PC-9 (cell line): ENCODE measurements at regions not wholly inside any gene's neighbourhood (a gene's known extent, or its start where the extent isn't known, plus 50 kb on each side); places are given as distances from the start of the nearest gene placed in this dataset.

Source experiments
- BruUV-seq: library from RNA; stranded (reverse); fragments of 400-500 nt; replicated peaks from 2 replicates; lab custom pipeline; 2021; lab: Mats Ljungman, UMichigan
- CTCF ChIA-PET: fragments of 300-600 bp; sonication (Branson Sonifier 250); formaldehyde crosslinking; loops from one replicate; lab custom pipeline; 2022; ENCODE audit warnings: antibody characterized with exemption; lab: Charles Lee
- POLR2A ChIA-PET: fragments of 300-600 bp; sonication (Branson Sonifier 250); formaldehyde crosslinking; loops from one replicate; lab custom pipeline; 2022; ENCODE audit warnings: antibody characterized with exemption; ENCODE audit not compliant: unreplicated experiment; lab: Charles Lee
- DNase-seq, 2 experiments: peaks; one replicate each; pipeline versions ENCODE4 v3.0.0 to v3.0.0-alpha.2; 2015 to 2022; ENCODE audit warnings: mixed read lengths in 1 of 2
- H2AFZ ChIP-seq: fragments of 200-600 bp; sonication (generic); 2 replicates; pipeline ENCODE4 v1.8.1; 2017; ENCODE audit warnings: antibody characterized with exemption
- H3F3A ChIP-seq: fragments of 200-600 bp; sonication (generic); 2 replicates; pipeline ENCODE4 v1.8.1; 2017; ENCODE audit warnings: antibody characterized with exemption, mild to moderate bottlenecking, low read depth; ENCODE audit not compliant: insufficient read depth
- H3K27ac ChIP-seq: fragments of 200-600 bp; sonication (generic); 2 replicates; pipeline ENCODE4 v1.6.1; 2016; ENCODE audit warnings: mixed run types
- H3K27me3 ChIP-seq: fragments of 200-600 bp; sonication (generic); 2 replicates; pipeline ENCODE4 v1.6.1; 2016; ENCODE audit warnings: low read depth, mixed run types; ENCODE audit not compliant: insufficient read depth
- H3K36me3 ChIP-seq: fragments of 200-600 bp; sonication (generic); 2 replicates; pipeline ENCODE4 v1.6.1; 2016; ENCODE audit warnings: low read depth, mixed run types
- H3K4me1 ChIP-seq: fragments of 200-600 bp; sonication (generic); replicated peaks from 2 replicates; pipeline ENCODE4 v1.6.1; 2016; ENCODE audit warnings: mixed run types; ENCODE audit not compliant: insufficient read depth
- H3K4me2 ChIP-seq: fragments of 200-600 bp; sonication (generic); 2 replicates; pipeline ENCODE4 v1.6.1; 2017; ENCODE audit warnings: mixed run types
- H3K4me3 ChIP-seq: fragments of 200-600 bp; sonication (generic); 2 replicates; pipeline ENCODE4 v1.6.1; 2016; ENCODE audit warnings: mixed run types
- H3K79me2 ChIP-seq: fragments of 200-600 bp; sonication (generic); 2 replicates; pipeline ENCODE4 v1.6.1; 2017; ENCODE audit warnings: low read depth, mixed run types
- H3K9me2 ChIP-seq: fragments of 200-600 bp; sonication (generic); 2 replicates; pipeline ENCODE4 v1.8.1; 2017; ENCODE audit warnings: mild to moderate bottlenecking; ENCODE audit not compliant: insufficient read depth
- H3K9me3 ChIP-seq: fragments of 200-600 bp; sonication (generic); 2 replicates; pipeline ENCODE4 v1.8.1; 2016; ENCODE audit warnings: low read depth; ENCODE audit not compliant: insufficient read depth
- H4K20me1 ChIP-seq: fragments of 200-600 bp; sonication (generic); 2 replicates; pipeline ENCODE4 v1.8.1; 2017; ENCODE audit not compliant: insufficient read depth
- EZH2 ChIP-seq: fragments of 200-600 bp; sonication (generic); IDR thresholded peaks from 2 replicates; pipeline ENCODE4 v1.8.0; 2017; ENCODE audit warnings: antibody characterized with exemption, low read depth
- intact Hi-C: fragments of 100-400 bp; cut with micrococcal nuclease; formaldehyde crosslinking; loops from one replicate; pipeline ENCODE4 v1.10.0; 2022; ENCODE audit not compliant: unreplicated experiment
- TF ChIP-seq, protein P1 (sequence below): fragments of 200-600 bp; sonication (generic); conservative IDR thresholded peaks from 2 replicates; pipeline ENCODE4 v1.6.1; 2017; ENCODE audit warnings: mixed run types, antibody characterized with exemption, mild to moderate bottlenecking, moderate library complexity

DNA sequence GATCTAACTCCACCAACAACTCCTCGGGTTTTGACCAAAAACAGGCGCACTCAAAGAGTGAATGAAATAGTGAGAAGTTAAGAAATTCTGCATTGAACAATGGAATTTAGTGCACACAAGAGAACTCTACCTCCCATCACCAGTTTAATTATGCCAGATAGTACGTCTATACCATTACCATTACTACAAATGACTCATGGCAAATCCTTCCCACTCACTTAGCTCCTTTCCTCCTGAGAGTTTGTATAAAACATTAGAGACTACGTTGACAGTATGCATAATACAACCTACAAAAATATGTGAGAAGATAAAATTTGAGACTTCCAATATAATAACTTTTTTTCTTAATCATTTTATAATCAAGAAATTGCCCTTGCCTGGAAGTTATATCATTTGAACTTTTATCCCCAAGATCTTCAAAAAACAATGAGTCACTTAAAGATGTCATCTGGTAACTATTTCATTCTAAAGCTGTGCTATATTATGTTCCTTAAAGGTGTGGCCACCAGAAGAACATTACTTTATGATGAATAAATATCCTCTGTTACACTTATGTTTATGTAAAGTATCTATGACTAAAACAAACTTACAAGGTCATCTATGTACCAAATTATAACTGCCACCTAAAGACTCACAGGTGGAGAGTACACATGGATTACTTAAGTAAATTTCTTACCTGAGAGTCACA, 297.9 kb upstream of the PTGER4 start:
- H3K4me1 ChIP-seq: peaks cover 62% of the 10 kb centered on the region
- BruUV-seq: no TSS peak
- no peaks in the 10 kb centered on the region for H4K20me1 ChIP-seq
- no peak overlapping the region for H2AFZ ChIP-seq
- peak overlapping the region; percentile 52 for H3K4me2 ChIP-seq
- no peaks in the 10 kb centered on the region for H3K9me2 ChIP-seq
- CTCF ChIA-PET: interaction anchor here (1.0 kb wide), 1 partner anchor 55 kb away, joined by 3 read pairs; no protein-coding TSS in a partner anchor
- peaks cover 49% of the 10 kb centered on the region for H3F3A ChIP-seq
- TF ChIP-seq, protein P1, sequence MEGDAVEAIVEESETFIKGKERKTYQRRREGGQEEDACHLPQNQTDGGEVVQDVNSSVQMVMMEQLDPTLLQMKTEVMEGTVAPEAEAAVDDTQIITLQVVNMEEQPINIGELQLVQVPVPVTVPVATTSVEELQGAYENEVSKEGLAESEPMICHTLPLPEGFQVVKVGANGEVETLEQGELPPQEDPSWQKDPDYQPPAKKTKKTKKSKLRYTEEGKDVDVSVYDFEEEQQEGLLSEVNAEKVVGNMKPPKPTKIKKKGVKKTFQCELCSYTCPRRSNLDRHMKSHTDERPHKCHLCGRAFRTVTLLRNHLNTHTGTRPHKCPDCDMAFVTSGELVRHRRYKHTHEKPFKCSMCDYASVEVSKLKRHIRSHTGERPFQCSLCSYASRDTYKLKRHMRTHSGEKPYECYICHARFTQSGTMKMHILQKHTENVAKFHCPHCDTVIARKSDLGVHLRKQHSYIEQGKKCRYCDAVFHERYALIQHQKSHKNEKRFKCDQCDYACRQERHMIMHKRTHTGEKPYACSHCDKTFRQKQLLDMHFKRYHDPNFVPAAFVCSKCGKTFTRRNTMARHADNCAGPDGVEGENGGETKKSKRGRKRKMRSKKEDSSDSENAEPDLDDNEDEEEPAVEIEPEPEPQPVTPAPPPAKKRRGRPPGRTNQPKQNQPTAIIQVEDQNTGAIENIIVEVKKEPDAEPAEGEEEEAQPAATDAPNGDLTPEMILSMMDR: no peak
- TF ChIP-seq EZH2: no peak
- no peaks in the 10 kb centered on the region for H3K79me2 ChIP-seq
- DNase-seq: peak in 1 of 2 experiments; percentile 100
- no peaks in the 10 kb centered on the region for H3K27me3 ChIP-seq
- intact Hi-C loops: loop anchor here (2.0 to 10.0 kb wide), 4 partner anchors 373 to 1537 kb away; partner anchors contain the start of genes OSMR and TTC33
- H3K9me3 ChIP-seq: peaks cover 8% of the 10 kb centered on the region; the same call in 1 of the 2 replicates
- peak overlapping the region; percentile 91 for H3K27ac ChIP-seq
- no peaks in the 10 kb centered on the region for H3K36me3 ChIP-seq
- POLR2A ChIA-PET: interaction anchor here (0.6 to 0.7 kb wide), 2 partner anchors 131 to 296 kb away, joined by 7 to 9 read pairs; no protein-coding TSS in a partner anchor
- no peak overlapping the region for H3K4me3 ChIP-seq

DNA sequence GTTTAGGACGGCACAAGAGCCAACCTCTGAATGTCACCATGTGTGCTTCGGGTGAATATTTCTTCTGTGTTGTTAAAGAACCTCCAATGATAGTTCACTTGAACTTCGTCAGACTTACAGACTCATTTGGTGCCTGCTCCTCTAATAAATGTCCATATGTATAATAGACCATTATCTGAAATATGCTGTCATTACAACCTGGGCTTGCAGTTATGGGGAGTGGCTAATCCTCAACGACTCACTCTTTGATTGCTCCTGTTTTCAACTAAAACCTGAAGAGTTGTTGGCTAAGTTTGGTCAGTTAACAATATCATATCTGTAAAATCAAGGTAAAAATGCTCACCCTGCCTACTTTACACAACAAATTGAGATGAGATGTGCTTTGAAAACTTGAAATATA, 298.7 kb upstream of the PTGER4 start:
- ChIA-PET CTCF (interaction anchor here (0.6 to 1.0 kb wide), 2 partner anchors 56 to 782 kb away, joined by 3 read pairs; no protein-coding TSS in a partner anchor), POLR2A (no interaction called here)
- Histone ChIP-seq H3K4me3 (no peak overlapping the region), H3K36me3 (no peaks in the 10 kb centered on the region), H3K27me3 (no peaks in the 10 kb centered on the region), H2AFZ (no peak overlapping the region), H3K9me3 (peaks cover 8% of the 10 kb centered on the region; the same call in 1 of the 2 replicates), H3K79me2 (no peaks in the 10 kb centered on the region), H3F3A (peaks cover 45% of the 10 kb centered on the region), H3K27ac (peak overlapping the region; percentile 91), H3K4me1 (peaks cover 54% of the 10 kb centered on the region), H3K9me2 (no peaks in the 10 kb centered on the region), H4K20me1 (no peaks in the 10 kb centered on the region), H3K4me2 (no peak overlapping the region; the same call in 1 of the 2 replicates)
- no TSS peak for BruUV-seq
- intact Hi-C loops: loop anchor here (10.0 kb wide), 3 partner anchors 494 to 1536 kb away; partner anchors contain the start of gene OSMR
- TF ChIP-seq EZH2: no peak
- TF ChIP-seq, protein P1: no peak
- no peak for DNase-seq

DNA sequence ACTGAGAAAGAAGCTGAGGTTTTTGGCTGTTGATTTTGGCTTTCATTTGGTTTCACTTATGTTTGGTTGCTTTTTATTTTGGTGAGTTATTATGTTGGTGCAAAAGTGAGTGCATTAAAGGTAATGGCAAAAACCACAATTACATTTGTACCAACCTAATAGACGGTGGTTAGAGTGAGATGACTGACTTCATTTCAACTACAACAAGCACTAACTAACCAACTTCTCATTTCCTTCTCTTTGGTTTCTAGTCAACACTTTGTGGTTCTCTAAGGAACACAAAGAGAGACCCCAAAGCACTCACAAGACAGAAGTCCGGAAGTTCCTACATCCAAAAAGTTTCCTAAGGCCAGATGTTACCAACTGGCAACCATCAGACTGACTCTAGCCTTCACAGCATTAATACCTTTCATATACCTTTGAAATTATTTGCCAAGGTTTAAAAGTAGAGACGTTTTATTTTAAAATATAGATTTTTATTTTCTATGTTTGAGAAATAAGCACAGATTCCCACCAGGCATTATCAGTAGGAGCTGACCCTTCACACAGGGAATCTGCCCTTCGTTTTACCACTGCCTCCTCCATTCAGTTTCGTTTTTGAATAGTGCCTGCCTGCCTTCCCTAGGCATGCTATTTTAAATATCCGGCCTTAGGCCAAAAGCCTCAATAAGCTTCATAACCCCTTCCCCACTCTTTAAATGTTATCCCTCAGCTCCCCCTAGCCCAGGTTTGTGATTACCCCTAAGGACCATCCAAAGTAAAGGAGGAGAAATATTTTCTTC, 301.1 kb upstream of the PTGER4 start:
- no peak for TF ChIP-seq EZH2
- TF ChIP-seq, protein P1: no peak
- Histone ChIP-seq H3K4me1 (peaks cover 31% of the 10 kb centered on the region), H4K20me1 (no peaks in the 10 kb centered on the region), H3K27ac (no peak overlapping the region), H3K9me3 (peaks cover 8% of the 10 kb centered on the region; the same call in 1 of the 2 replicates), H3K4me3 (no peak overlapping the region), H2AFZ (no peak overlapping the region), H3K79me2 (no peaks in the 10 kb centered on the region), H3K36me3 (no peaks in the 10 kb centered on the region), H3K4me2 (no peak overlapping the region), H3F3A (peaks cover 24% of the 10 kb centered on the region), H3K9me2 (no peaks in the 10 kb centered on the region), H3K27me3 (no peaks in the 10 kb centered on the region)
- intact Hi-C loops: no loop called here
- DNase-seq: no peak
- CTCF ChIA-PET: no interaction called here
- POLR2A ChIA-PET: no interaction called here
- BruUV-seq: no TSS peak
